Activated naive CD8-positive, alpha-beta T cell treated with anti-CD3 and anti-CD28 coated beads, Interleukin-2, amount 50 U/mL, for 24 hours (primary cell): ENCODE measurements at regions not wholly inside any gene's neighbourhood (a gene's known extent, or its start where the extent isn't known, plus 50 kb on each side); places are given as distances from the start of the nearest gene placed in this dataset.
"Not testable (repeated sequence)": the region's sequence is repeated elsewhere in the genome, so short reads cannot be mapped to it uniquely, and the experiment has no call there.

ENCODE experiments used
- ATAC-seq: fragments of 150-1000 bp; cut with Tn5 transposase; one replicate; pipeline ENCODE4 v1.10.0; 2021
- DNase-seq: peaks from one replicate; pipeline ENCODE4 v3.0.0; 2021
- H3K27ac Mint-ChIP-seq: one replicate; pipeline ENCODE4 v1.8.0; 2021; ENCODE audit warnings: mild to moderate bottlenecking, mixed read lengths
- H3K27me3 Mint-ChIP-seq: one replicate; pipeline ENCODE4 v1.8.0; 2021; ENCODE audit warnings: mixed read lengths
- H3K36me3 Mint-ChIP-seq: one replicate; pipeline ENCODE4 v1.8.0; 2021; ENCODE audit warnings: low read depth, mixed read lengths
- H3K4me1 Mint-ChIP-seq: one replicate; pipeline ENCODE4 v1.8.0; 2021; ENCODE audit warnings: mixed read lengths
- H3K4me3 Mint-ChIP-seq: one replicate; pipeline ENCODE4 v1.8.0; 2021; ENCODE audit warnings: mild to moderate bottlenecking, moderate library complexity, mixed read lengths
- H3K9me3 Mint-ChIP-seq: one replicate; pipeline ENCODE4 v1.8.0; 2021; ENCODE audit warnings: mixed read lengths

GRCh38 chr4:115213716-115214115 lies 100.3 kb upstream of the NDST4 start:
- no peaks in the 10 kb centered on the region for H3K27me3 Mint-ChIP-seq
- H3K36me3 Mint-ChIP-seq: no peaks in the 10 kb centered on the region
- H3K9me3 Mint-ChIP-seq: peaks cover 5% of the 10 kb centered on the region
- no peak for DNase-seq
- no peak for ATAC-seq
- H3K4me1 Mint-ChIP-seq: no peaks in the 10 kb centered on the region
- no peak overlapping the region for H3K4me3 Mint-ChIP-seq
- H3K27ac Mint-ChIP-seq: no peak overlapping the region

GRCh38 chr4:115201042-115201330 lies 87.6 kb upstream of the NDST4 start:
- DNase-seq (no peak), ATAC-seq (no peak)
- H3K9me3 Mint-ChIP-seq: peaks cover 3% of the 10 kb centered on the region
- H3K27ac Mint-ChIP-seq: no peak overlapping the region
- H3K36me3 Mint-ChIP-seq: no peaks in the 10 kb centered on the region
- H3K4me1 Mint-ChIP-seq: no peaks in the 10 kb centered on the region
- no peak overlapping the region for H3K4me3 Mint-ChIP-seq
- H3K27me3 Mint-ChIP-seq: no peaks in the 10 kb centered on the region

- H3K36me3 Mint-ChIP-seq, DNase-seq, H3K4me3 Mint-ChIP-seq, ATAC-seq, H3K27ac Mint-ChIP-seq, H3K4me1 Mint-ChIP-seq, H3K27me3 Mint-ChIP-seq, H3K9me3 Mint-ChIP-seq: not testable (repeated sequence)
Observed at GRCh38 chr4:115200201-115201041, 87.0 kb upstream of the NDST4 start.

GRCh38 chr4:115194612-115195011 lies 81.2 kb upstream of the NDST4 start:
- H3K27me3 Mint-ChIP-seq, H3K36me3 Mint-ChIP-seq, DNase-seq, H3K4me3 Mint-ChIP-seq, H3K9me3 Mint-ChIP-seq, H3K27ac Mint-ChIP-seq, H3K4me1 Mint-ChIP-seq, ATAC-seq: not testable (repeated sequence)

- no peaks in the 10 kb centered on the region for H3K36me3 Mint-ChIP-seq
- H3K27me3 Mint-ChIP-seq: no peaks in the 10 kb centered on the region
- no peaks in the 10 kb centered on the region for H3K4me1 Mint-ChIP-seq
- no peak for DNase-seq
- H3K4me3 Mint-ChIP-seq: no peak overlapping the region
- no peak overlapping the region for H3K27ac Mint-ChIP-seq
- ATAC-seq: no peak
- H3K9me3 Mint-ChIP-seq: peaks cover 3% of the 10 kb centered on the region
Observed at GRCh38 chr4:115190529-115190928, 77.1 kb upstream of the NDST4 start.

GRCh38 chr4:115187136-115187535 lies 73.7 kb upstream of the NDST4 start:
- no peak overlapping the region for H3K27ac Mint-ChIP-seq
- no peaks in the 10 kb centered on the region for H3K36me3 Mint-ChIP-seq
- peaks cover 3% of the 10 kb centered on the region for H3K9me3 Mint-ChIP-seq
- no peaks in the 10 kb centered on the region for H3K4me1 Mint-ChIP-seq
- DNase-seq (no peak), ATAC-seq (no peak)
- no peak overlapping the region for H3K4me3 Mint-ChIP-seq
- no peaks in the 10 kb centered on the region for H3K27me3 Mint-ChIP-seq

GRCh38 chr4:115179438-115180062 lies 66.1 kb upstream of the NDST4 start:
- ATAC-seq, H3K9me3 Mint-ChIP-seq, H3K4me3 Mint-ChIP-seq, H3K4me1 Mint-ChIP-seq, H3K27me3 Mint-ChIP-seq, DNase-seq, H3K36me3 Mint-ChIP-seq, H3K27ac Mint-ChIP-seq: not testable (repeated sequence)

- ATAC-seq: not testable (repeated sequence)
Observed at GRCh38 chr4:115178687-115179086, 65.3 kb upstream of the NDST4 start.

GRCh38 chr4:115171220-115171619 lies 57.8 kb upstream of the NDST4 start:
- ATAC-seq (no peak), DNase-seq (no peak)
- Mint-ChIP-seq H3K27me3 (no peaks in the 10 kb centered on the region), H3K27ac (no peak overlapping the region), H3K9me3 (peaks cover 5% of the 10 kb centered on the region), H3K4me3 (no peak overlapping the region), H3K4me1 (no peaks in the 10 kb centered on the region), H3K36me3 (no peaks in the 10 kb centered on the region)

More at GRCh38 chr4:115178687-115179086, 65.3 kb upstream of the NDST4 start:
- not testable (repeated sequence) for H3K4me1 Mint-ChIP-seq, H3K9me3 Mint-ChIP-seq, DNase-seq, H3K27ac Mint-ChIP-seq, H3K27me3 Mint-ChIP-seq, H3K4me3 Mint-ChIP-seq, H3K36me3 Mint-ChIP-seq

GRCh38 chr4:115165503-115165902 lies 52.1 kb upstream of the NDST4 start:
- DNase-seq (no peak), ATAC-seq (no peak)
- H3K27ac Mint-ChIP-seq: no peak overlapping the region
- no peaks in the 10 kb centered on the region for H3K36me3 Mint-ChIP-seq
- H3K27me3 Mint-ChIP-seq: no peaks in the 10 kb centered on the region
- H3K9me3 Mint-ChIP-seq: peaks cover 1% of the 10 kb centered on the region
- H3K4me3 Mint-ChIP-seq: no peak overlapping the region
- H3K4me1 Mint-ChIP-seq: no peaks in the 10 kb centered on the region
